SK-N-SH treated with all-trans-retinoic acid at 6 μM for 48 hours (cell line): ENCODE measurements at regions not wholly inside any gene's neighbourhood (a gene's known extent, or its start where the extent isn't known, plus 50 kb on each side); places are given as distances from the start of the nearest gene placed in this dataset.

Experiments used
- ARNTL ChIP-seq: fragments of 450-650 bp; formaldehyde crosslinking; IDR thresholded peaks from 2 replicates; pipeline ENCODE4 v1.5.0; 2020; ENCODE audit warnings: low read depth, mild to moderate bottlenecking, moderate library complexity, borderline replicate concordance
- BACH2 ChIP-seq: fragments of 250-450 bp; sonication (Bioruptor Pico); IDR thresholded peaks from 2 replicates; pipeline ENCODE4 v1.9.0; 2021; ENCODE audit warnings: mild to moderate bottlenecking, borderline replicate concordance
- GLIS3 ChIP-seq: fragments of 250-450 bp; sonication (Bioruptor Pico); IDR thresholded peaks from 2 replicates; pipeline ENCODE4 v1.5.0; 2020; ENCODE audit warnings: mild to moderate bottlenecking, moderate library complexity
- ISL1 ChIP-seq: fragments of 250-450 bp; sonication (Bioruptor Pico); IDR thresholded peaks from 2 replicates; pipeline ENCODE4 v2.1.2; 2022; ENCODE audit warnings: mild to moderate bottlenecking, moderate library complexity
- PPARA ChIP-seq: fragments of 250-450 bp; sonication (Bioruptor Pico); IDR thresholded peaks from 2 replicates; pipeline ENCODE4 v1.5.0; 2020; ENCODE audit warnings: mild to moderate bottlenecking, borderline replicate concordance
- RARB ChIP-seq: fragments of 250-450 bp; sonication (Bioruptor Pico); IDR thresholded peaks from 2 replicates; pipeline ENCODE4 v1.8.0; 2021; ENCODE audit warnings: mild to moderate bottlenecking, moderate library complexity
- TOX ChIP-seq: fragments of 250-450 bp; sonication (Bioruptor Pico); IDR thresholded peaks from 2 replicates; pipeline ENCODE4 v1.8.0; 2021; ENCODE audit warnings: mild to moderate bottlenecking, moderate library complexity, borderline replicate concordance
- ZC3H10 ChIP-seq: fragments of 250-450 bp; sonication (Bioruptor Pico); IDR thresholded peaks from 2 replicates; pipeline ENCODE4 v1.5.1; 2021; ENCODE audit warnings: mild to moderate bottlenecking, moderate library complexity
- ZFP30 ChIP-seq: fragments of 450-650 bp; formaldehyde crosslinking; IDR thresholded peaks from 2 replicates; pipeline ENCODE4 v1.5.0; 2022; ENCODE audit warnings: mild to moderate bottlenecking, moderate library complexity
- ZNF8 ChIP-seq: fragments of 450-650 bp; formaldehyde crosslinking; IDR thresholded peaks from 2 replicates; pipeline ENCODE4 v1.5.0; 2020; ENCODE audit warnings: mild to moderate bottlenecking, moderate library complexity
- TF ChIP-seq, protein P1 (sequence below): fragments of 250-450 bp; sonication (Bioruptor Pico); IDR thresholded peaks from 2 replicates; pipeline ENCODE4 v1.8.0; 2020; ENCODE audit warnings: mild to moderate bottlenecking, moderate library complexity, borderline replicate concordance
- TF ChIP-seq, protein P2 (sequence below): fragments of 250-450 bp; sonication (Bioruptor Pico); IDR thresholded peaks from 2 replicates; pipeline ENCODE4 v1.5.1; 2021; ENCODE audit warnings: mild to moderate bottlenecking, moderate library complexity
- TF ChIP-seq, protein P3 (sequence below): fragments of 250-450 bp; sonication (Bioruptor Pico); IDR thresholded peaks from 2 replicates; pipeline ENCODE4 v1.5.0; 2020; ENCODE audit warnings: mild to moderate bottlenecking, moderate library complexity
- TF ChIP-seq, protein P4 (sequence below): fragments of 250-450 bp; sonication (Bioruptor Pico); IDR thresholded peaks from 2 replicates; pipeline ENCODE4 v1.8.0; 2021; ENCODE audit warnings: low read depth, mild to moderate bottlenecking, moderate library complexity, borderline replicate concordance

DNA sequence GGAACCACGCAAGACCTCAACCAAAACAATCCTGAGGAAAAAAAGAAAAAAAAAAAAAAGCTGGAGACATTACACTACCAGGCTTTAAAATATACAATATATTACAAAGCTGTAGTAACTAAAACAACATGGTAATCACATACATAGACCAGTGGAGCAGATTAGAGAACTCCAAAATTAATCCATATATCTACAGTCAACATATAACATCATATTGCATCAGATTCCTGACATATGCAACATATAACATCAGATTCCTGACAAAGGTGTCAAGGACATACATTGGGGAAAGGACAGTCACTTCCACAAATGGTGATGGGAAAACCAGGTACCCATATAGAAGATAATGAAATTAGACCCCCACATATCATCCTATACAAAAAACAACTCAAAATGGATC lies 145.8 kb downstream of the BTG1 start:
- TF ChIP-seq ZFP30 (CRISPR knock-in tag) (no peak), TOX (CRISPR knock-in tag) (no peak), ARNTL (CRISPR knock-in tag) (no peak), RARB (CRISPR knock-in tag) (no peak), ZNF8 (no peak), BACH2 (no peak), ZC3H10 (CRISPR knock-in tag) (no peak), PPARA (CRISPR knock-in tag) (no peak), ISL1 (CRISPR knock-in tag) (no peak), GLIS3 (CRISPR knock-in tag) (no peak)
- TF ChIP-seq, protein P1, sequence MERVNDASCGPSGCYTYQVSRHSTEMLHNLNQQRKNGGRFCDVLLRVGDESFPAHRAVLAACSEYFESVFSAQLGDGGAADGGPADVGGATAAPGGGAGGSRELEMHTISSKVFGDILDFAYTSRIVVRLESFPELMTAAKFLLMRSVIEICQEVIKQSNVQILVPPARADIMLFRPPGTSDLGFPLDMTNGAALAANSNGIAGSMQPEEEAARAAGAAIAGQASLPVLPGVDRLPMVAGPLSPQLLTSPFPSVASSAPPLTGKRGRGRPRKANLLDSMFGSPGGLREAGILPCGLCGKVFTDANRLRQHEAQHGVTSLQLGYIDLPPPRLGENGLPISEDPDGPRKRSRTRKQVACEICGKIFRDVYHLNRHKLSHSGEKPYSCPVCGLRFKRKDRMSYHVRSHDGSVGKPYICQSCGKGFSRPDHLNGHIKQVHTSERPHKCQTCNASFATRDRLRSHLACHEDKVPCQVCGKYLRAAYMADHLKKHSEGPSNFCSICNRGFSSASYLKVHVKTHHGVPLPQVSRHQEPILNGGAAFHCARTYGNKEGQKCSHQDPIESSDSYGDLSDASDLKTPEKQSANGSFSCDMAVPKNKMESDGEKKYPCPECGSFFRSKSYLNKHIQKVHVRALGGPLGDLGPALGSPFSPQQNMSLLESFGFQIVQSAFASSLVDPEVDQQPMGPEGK: no peak
- TF ChIP-seq, protein P2, sequence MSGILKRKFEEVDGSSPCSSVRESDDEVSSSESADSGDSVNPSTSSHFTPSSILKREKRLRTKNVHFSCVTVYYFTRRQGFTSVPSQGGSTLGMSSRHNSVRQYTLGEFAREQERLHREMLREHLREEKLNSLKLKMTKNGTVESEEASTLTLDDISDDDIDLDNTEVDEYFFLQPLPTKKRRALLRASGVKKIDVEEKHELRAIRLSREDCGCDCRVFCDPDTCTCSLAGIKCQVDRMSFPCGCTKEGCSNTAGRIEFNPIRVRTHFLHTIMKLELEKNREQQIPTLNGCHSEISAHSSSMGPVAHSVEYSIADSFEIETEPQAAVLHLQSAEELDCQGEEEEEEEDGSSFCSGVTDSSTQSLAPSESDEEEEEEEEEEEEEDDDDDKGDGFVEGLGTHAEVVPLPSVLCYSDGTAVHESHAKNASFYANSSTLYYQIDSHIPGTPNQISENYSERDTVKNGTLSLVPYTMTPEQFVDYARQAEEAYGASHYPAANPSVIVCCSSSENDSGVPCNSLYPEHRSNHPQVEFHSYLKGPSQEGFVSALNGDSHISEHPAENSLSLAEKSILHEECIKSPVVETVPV (CRISPR knock-in tag): no peak
- TF ChIP-seq, protein P3, sequence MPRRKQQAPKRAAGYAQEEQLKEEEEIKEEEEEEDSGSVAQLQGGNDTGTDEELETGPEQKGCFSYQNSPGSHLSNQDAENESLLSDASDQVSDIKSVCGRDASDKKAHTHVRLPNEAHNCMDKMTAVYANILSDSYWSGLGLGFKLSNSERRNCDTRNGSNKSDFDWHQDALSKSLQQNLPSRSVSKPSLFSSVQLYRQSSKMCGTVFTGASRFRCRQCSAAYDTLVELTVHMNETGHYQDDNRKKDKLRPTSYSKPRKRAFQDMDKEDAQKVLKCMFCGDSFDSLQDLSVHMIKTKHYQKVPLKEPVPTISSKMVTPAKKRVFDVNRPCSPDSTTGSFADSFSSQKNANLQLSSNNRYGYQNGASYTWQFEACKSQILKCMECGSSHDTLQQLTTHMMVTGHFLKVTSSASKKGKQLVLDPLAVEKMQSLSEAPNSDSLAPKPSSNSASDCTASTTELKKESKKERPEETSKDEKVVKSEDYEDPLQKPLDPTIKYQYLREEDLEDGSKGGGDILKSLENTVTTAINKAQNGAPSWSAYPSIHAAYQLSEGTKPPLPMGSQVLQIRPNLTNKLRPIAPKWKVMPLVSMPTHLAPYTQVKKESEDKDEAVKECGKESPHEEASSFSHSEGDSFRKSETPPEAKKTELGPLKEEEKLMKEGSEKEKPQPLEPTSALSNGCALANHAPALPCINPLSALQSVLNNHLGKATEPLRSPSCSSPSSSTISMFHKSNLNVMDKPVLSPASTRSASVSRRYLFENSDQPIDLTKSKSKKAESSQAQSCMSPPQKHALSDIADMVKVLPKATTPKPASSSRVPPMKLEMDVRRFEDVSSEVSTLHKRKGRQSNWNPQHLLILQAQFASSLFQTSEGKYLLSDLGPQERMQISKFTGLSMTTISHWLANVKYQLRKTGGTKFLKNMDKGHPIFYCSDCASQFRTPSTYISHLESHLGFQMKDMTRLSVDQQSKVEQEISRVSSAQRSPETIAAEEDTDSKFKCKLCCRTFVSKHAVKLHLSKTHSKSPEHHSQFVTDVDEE: no peak
- TF ChIP-seq, protein P4, sequence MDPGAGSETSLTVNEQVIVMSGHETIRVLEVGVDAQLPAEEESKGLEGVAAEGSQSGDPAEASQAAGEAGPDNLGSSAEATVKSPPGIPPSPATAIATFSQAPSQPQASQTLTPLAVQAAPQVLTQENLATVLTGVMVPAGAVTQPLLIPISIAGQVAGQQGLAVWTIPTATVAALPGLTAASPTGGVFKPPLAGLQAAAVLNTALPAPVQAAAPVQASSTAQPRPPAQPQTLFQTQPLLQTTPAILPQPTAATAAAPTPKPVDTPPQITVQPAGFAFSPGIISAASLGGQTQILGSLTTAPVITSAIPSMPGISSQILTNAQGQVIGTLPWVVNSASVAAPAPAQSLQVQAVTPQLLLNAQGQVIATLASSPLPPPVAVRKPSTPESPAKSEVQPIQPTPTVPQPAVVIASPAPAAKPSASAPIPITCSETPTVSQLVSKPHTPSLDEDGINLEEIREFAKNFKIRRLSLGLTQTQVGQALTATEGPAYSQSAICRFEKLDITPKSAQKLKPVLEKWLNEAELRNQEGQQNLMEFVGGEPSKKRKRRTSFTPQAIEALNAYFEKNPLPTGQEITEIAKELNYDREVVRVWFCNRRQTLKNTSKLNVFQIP (CRISPR knock-in tag): no peak
